Heart left ventricle (tissue), 16 donors: ENCODE measurements at regions not wholly inside any gene's neighbourhood (a gene's known extent, or its start where the extent isn't known, plus 50 kb on each side); places are given as distances from the start of the nearest gene placed in this dataset.

ENCODE experiments used
- ATAC-seq, 4 donors: fragments of 200-7000 bp; cut with Tn5 transposase; one replicate each; pipeline ENCODE4 v1.9.1; 2020 to 2022; ENCODE audit warnings: moderate library complexity in 4 of 4, mild to moderate bottlenecking in 3 of 4, moderate number of reproducible peaks in 1 of 4
- DNase-seq, 5 donors: peaks; one replicate each; pipeline ENCODE4 v3.0.0-alpha.2; 2020
- H3K27ac ChIP-seq, 12 donors: fragments of 200-600 bp; sonication (generic) in 4 of 12; one replicate each; pipeline versions ENCODE4 v1.5.0 to v1.8.0; 2016 to 2022; ENCODE audit warnings: mild to moderate bottlenecking in 2 of 12
- H3K27me3 ChIP-seq, 9 donors: fragments of 200-600 bp; sonication (generic) in 2 of 9; one replicate each; pipeline versions ENCODE4 v1.5.1 to v1.8.0; 2016 to 2022; ENCODE audit warnings: mild to moderate bottlenecking in 3 of 9
- H3K36me3 ChIP-seq, 9 donors: fragments of 200-600 bp; sonication (generic) in 2 of 9; one replicate each; pipeline versions ENCODE4 v1.5.0 to v1.8.0; 2018 to 2022; ENCODE audit warnings: mild to moderate bottlenecking in 2 of 9
- H3K4me1 ChIP-seq, 12 donors: fragments of 200-600 bp; sonication (generic) in 4 of 12; one replicate each; pipeline versions ENCODE4 v1.5.0 to v1.8.0; 2016 to 2022; ENCODE audit warnings: mild to moderate bottlenecking in 3 of 12
- H3K4me3 ChIP-seq, 12 donors: fragments of 200-600 bp; sonication (generic) in 4 of 12; one replicate each; pipeline versions ENCODE4 v1.5.0 to v1.8.0; 2017 to 2022; ENCODE audit warnings: mild to moderate bottlenecking in 9 of 12, moderate library complexity in 4 of 12
- H3K9me3 ChIP-seq, 12 donors: fragments of 200-600 bp; sonication (generic) in 4 of 12; one replicate each; pipeline versions ENCODE4 v1.5.0 to v1.8.0; 2016 to 2022; ENCODE audit warnings: mild to moderate bottlenecking in 1 of 12
- CTCF ChIP-seq, 12 donors: fragments of 200-600 bp; sonication (generic) in 4 of 12; IDR thresholded peaks; one replicate each; pipeline versions ENCODE4 v1.5.0 to v1.8.0; 2018 to 2022; ENCODE audit warnings: antibody characterized with exemption in 12 of 12, mild to moderate bottlenecking in 5 of 12
- POLR2A ChIP-seq, 2 donors: fragments of 450-650 bp; IDR thresholded peaks; one replicate each; pipeline ENCODE4 v1.6.1; 2017; ENCODE audit warnings: antibody characterized with exemption in 2 of 2, mild to moderate bottlenecking in 2 of 2, moderate library complexity in 2 of 2
- WGBS, 4 donors: extraction: QIAGEN DNeasy Blood & Tissue Kit in 2 of 4; methylation state at CpG; one replicate each; pipeline versions ENCODE4 v1.1.5 to v1.1.7; 2013 to 2018; 5-methylcytosine and 5-hydroxymethylcytosine counted together
- intact Hi-C, 10 donors: fragments of 100-400 bp; cut with DNase I; formaldehyde crosslinking; loops; one replicate each; pipeline versions ENCODE4 v1.11.1 to v1.14.2; 2022
- donor health status: ischemic (EF 13 %, LVEDD 7.1; RV severe dilation, severe dysfunction).
- donor health status: healthy with polysubstance abuse.
- donor health status: DM: no; HTN: yes; CAD: no.
- donor health status: DM: no; HTN: no; CAD: no.
- donor health status: ischemic (EF 25% LVEDD 6.9; RV normal size, moderate dysfunction).
- donor health status: ischemic (EF 25% LVEDD 5.7; RV mildly dilated, moderate dysfunction).
- donor health status: healthy.
- donor health status: DM: yes; HTN: yes; CAD: no.
- donor health status: ischemic (EF 35%, LVEDD 5.7; RV mildly dilated, moderate dysfunction).
- donor health status: nonischemic (EF 11% LVEDD 7.7; RV severe dilation, severe dysfunction).
- donor health status: DM: yes; HTN: yes; CAD: no.
- donor health status: PGD.
- donor health status: ischemic (EF 29% LVEDD 5.4; RV normal size, mild dysfunction).
- donor health status: nonischemic (EF 23%, LVEDD 6.1; RV moderate dilation, normal function).

GRCh38 chr17:49901460-49902331 is 53.8 kb upstream of the TAC4 start:
- DNase-seq: no peak
- ATAC-seq: no peak
- Histone ChIP-seq H3K36me3 (no peaks in the 10 kb centered on the region), H3K27me3 (peaks cover 23 to 70% (median 41%) of the 10 kb centered on the region in 9 donors), H3K27ac (no peak overlapping the region), H3K9me3 (no peaks in the 10 kb centered on the region), H3K4me3 (no peak overlapping the region), H3K4me1 (peaks cover 0 to 6% (median 0%) of the 10 kb centered on the region in 12 donors)
- intact Hi-C loops: no loop called here
- WGBS, 4 donors: 7 to 28% (median 14%) methylated on average over 11 to 47 of the region's 47 CpGs
- TF ChIP-seq POLR2A (IDR thresholded peaks at IDR 0.05) (no peak), CTCF (IDR thresholded peaks at IDR 0.05) (no peak)

- TF ChIP-seq CTCF (IDR thresholded peaks at IDR 0.05): no peak
- TF ChIP-seq POLR2A (IDR thresholded peaks at IDR 0.05): no peak
- WGBS, 4 donors: 27 to 59% (median 56%) methylated on average over 5 of the region's 5 CpGs
- intact Hi-C loops: no loop called here
- no peaks in the 10 kb centered on the region for H3K9me3 ChIP-seq
- H3K4me3 ChIP-seq: no peak overlapping the region
- H3K4me1 ChIP-seq: peaks cover 0 to 6% (median 0%) of the 10 kb centered on the region in 12 donors
- H3K27me3 ChIP-seq: peaks cover 30 to 78% (median 58%) of the 10 kb centered on the region in 9 donors
- H3K36me3 ChIP-seq: no peaks in the 10 kb centered on the region
- ATAC-seq (no peak), DNase-seq (no peak)
- H3K27ac ChIP-seq: no peak overlapping the region
These were observed 55.7 kb upstream of the TAC4 start for GRCh38 chr17:49903523-49903922.

- no peaks in the 10 kb centered on the region for H3K36me3 ChIP-seq
- peaks cover 34 to 84% (median 72%) of the 10 kb centered on the region in 9 donors for H3K27me3 ChIP-seq
- no peak for ATAC-seq
- 76 to 82% (median 79%) methylated on average over 9 of the region's 9 CpGs for WGBS, 4 donors
- H3K4me3 ChIP-seq: no peak overlapping the region
- DNase-seq: no peak
- intact Hi-C loops: no loop called here
- H3K9me3 ChIP-seq: no peaks in the 10 kb centered on the region
- no peak overlapping the region for H3K27ac ChIP-seq
- peaks cover 0 to 6% (median 0%) of the 10 kb centered on the region in 12 donors for H3K4me1 ChIP-seq
- TF ChIP-seq POLR2A (IDR thresholded peaks at IDR 0.05): no peak
- no peak for TF ChIP-seq CTCF (IDR thresholded peaks at IDR 0.05)
These were observed 57.0 kb upstream of the TAC4 start for GRCh38 chr17:49904893-49905292.

- Histone ChIP-seq H3K27ac (no peak overlapping the region), H3K4me1 (peaks cover 0 to 13% (median 1%) of the 10 kb centered on the region in 12 donors), H3K27me3 (peaks cover 50 to 94% (median 88%) of the 10 kb centered on the region in 9 donors), H3K9me3 (no peaks in the 10 kb centered on the region), H3K4me3 (no peak overlapping the region), H3K36me3 (no peaks in the 10 kb centered on the region)
- intact Hi-C loops: no loop called here
- ATAC-seq (no peak), DNase-seq (no peak)
- TF ChIP-seq POLR2A (IDR thresholded peaks at IDR 0.05) (no peak), CTCF (IDR thresholded peaks at IDR 0.05) (no peak)
- WGBS, 4 donors: 61 to 67% (median 65%) methylated on average over 10 of the region's 10 CpGs
These were observed 58.8 kb upstream of the TAC4 start for GRCh38 chr17:49906531-49907136.
